Stimulated activated CD8-positive, alpha-beta memory T cell treated with anti-CD3 and anti-CD28 coated beads, Interleukin-15, amount 100 ng/mL, for 4 hours (primary cell): ENCODE measurements at regions not wholly inside any gene's neighbourhood (a gene's known extent, or its start where the extent isn't known, plus 50 kb on each side); places are given as distances from the start of the nearest gene placed in this dataset.
"Not testable (repeated sequence)": the region's sequence is repeated elsewhere in the genome, so short reads cannot be mapped to it uniquely, and the experiment has no call there.

Source experiments
- DNase-seq, 2 donors: peaks; one replicate each; pipeline ENCODE4 v3.0.0-alpha.2; 2020; ENCODE audit warnings: low read depth in 2 of 2

- no peak for DNase-seq
Observed at GRCh38 chr6:163741743-163742363, 327.3 kb downstream of the QKI start.

GRCh38 chr6:163741342-163741741 lies 326.8 kb downstream of the QKI start:
- DNase-seq, result no peak

GRCh38 chr6:163739966-163740365 lies 325.4 kb downstream of the QKI start:
- DNase-seq, result no peak

- DNase-seq, result no peak
Observed at GRCh38 chr6:163739408-163739725, 324.8 kb downstream of the QKI start.

GRCh38 chr6:163738725-163739407 lies 324.3 kb downstream of the QKI start:
- DNase-seq, result no peak

- no peak for DNase-seq
Observed at GRCh38 chr6:163738304-163738703, 323.8 kb downstream of the QKI start.

GRCh38 chr6:163735076-163735475 lies 320.6 kb downstream of the QKI start:
- DNase-seq, result no peak

GRCh38 chr6:163733061-163733460 lies 318.5 kb downstream of the QKI start:
- no peak for DNase-seq

GRCh38 chr6:163732479-163732878 lies 318.0 kb downstream of the QKI start:
- DNase-seq, result no peak

GRCh38 chr6:163732014-163732351 lies 317.5 kb downstream of the QKI start:
- DNase-seq, result not testable (repeated sequence)

GRCh38 chr6:163731215-163732013 lies 316.9 kb downstream of the QKI start:
- DNase-seq, result no peak

GRCh38 chr6:163730246-163731210 lies 316.0 kb downstream of the QKI start:
- DNase-seq, result no peak

- DNase-seq, result no peak
Observed at GRCh38 chr6:163729127-163729872, 314.8 kb downstream of the QKI start.

GRCh38 chr6:163728442-163729126 lies 314.1 kb downstream of the QKI start:
- no peak for DNase-seq

- DNase-seq, result no peak
Observed at GRCh38 chr6:163726037-163726695, 311.6 kb downstream of the QKI start.

- no peak for DNase-seq
Observed at GRCh38 chr6:163725008-163725941, 310.8 kb downstream of the QKI start.

- no peak for DNase-seq
Observed at GRCh38 chr6:163724196-163724595, 309.7 kb downstream of the QKI start.

- no peak for DNase-seq
Observed at GRCh38 chr6:163723759-163724158, 309.2 kb downstream of the QKI start.
